ENCODE measurements at regions not wholly inside any gene's neighbourhood (a gene's known extent, or its start where the extent isn't known, plus 50 kb on each side); places are given as distances from the start of the nearest gene placed in this dataset.
"Not testable (repeated sequence)": the region's sequence is repeated elsewhere in the genome, so short reads cannot be mapped to it uniquely, and the experiment has no call there.

DNA sequence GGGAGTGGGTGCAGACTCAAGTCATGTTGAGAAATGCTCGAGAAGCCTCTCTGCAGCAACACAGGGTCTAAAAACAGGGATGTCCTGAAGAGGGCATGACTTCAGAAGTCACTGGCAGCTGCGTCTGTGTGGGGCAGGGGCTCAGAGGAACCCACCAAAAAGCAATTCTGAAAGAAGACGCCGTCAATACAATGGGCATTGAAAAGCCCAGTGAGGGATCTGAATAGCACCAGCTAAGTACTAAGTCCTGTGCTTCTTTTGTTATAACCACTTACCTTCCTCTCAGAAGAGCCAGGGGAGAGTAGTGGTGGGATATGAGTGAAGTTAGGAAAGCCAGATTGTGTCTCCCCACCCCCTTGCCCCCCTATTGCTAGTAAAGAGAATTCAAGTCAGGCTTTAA, 137.2 kb downstream of the INHBA start:
- WGBS, 3 donors, result 87 to 96% (median 89%) methylated on average over 4 of the region's 4 CpGs
- Histone ChIP-seq H3K4me1 (ENCODE audit: insufficient read depth) (no peaks in the 10 kb centered on the region), H3K27me3 (no peaks in the 10 kb centered on the region), H3K36me3 (no peaks in the 10 kb centered on the region), H3K9me3 (no peaks in the 10 kb centered on the region), H3K27ac (no peak overlapping the region), H3K4me3 (no peak overlapping the region)
- DNase-seq, result no peak
- intact Hi-C loops (cut with DNase I), result no loop called here
- no peak for TF ChIP-seq POLR2A (IDR thresholded peaks at IDR 0.05)
- TF ChIP-seq, protein P1, sequence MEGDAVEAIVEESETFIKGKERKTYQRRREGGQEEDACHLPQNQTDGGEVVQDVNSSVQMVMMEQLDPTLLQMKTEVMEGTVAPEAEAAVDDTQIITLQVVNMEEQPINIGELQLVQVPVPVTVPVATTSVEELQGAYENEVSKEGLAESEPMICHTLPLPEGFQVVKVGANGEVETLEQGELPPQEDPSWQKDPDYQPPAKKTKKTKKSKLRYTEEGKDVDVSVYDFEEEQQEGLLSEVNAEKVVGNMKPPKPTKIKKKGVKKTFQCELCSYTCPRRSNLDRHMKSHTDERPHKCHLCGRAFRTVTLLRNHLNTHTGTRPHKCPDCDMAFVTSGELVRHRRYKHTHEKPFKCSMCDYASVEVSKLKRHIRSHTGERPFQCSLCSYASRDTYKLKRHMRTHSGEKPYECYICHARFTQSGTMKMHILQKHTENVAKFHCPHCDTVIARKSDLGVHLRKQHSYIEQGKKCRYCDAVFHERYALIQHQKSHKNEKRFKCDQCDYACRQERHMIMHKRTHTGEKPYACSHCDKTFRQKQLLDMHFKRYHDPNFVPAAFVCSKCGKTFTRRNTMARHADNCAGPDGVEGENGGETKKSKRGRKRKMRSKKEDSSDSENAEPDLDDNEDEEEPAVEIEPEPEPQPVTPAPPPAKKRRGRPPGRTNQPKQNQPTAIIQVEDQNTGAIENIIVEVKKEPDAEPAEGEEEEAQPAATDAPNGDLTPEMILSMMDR (IDR thresholded peaks at IDR 0.05), result no peak
- no peak for TF ChIP-seq EP300 (IDR thresholded peaks at IDR 0.05)

DNA sequence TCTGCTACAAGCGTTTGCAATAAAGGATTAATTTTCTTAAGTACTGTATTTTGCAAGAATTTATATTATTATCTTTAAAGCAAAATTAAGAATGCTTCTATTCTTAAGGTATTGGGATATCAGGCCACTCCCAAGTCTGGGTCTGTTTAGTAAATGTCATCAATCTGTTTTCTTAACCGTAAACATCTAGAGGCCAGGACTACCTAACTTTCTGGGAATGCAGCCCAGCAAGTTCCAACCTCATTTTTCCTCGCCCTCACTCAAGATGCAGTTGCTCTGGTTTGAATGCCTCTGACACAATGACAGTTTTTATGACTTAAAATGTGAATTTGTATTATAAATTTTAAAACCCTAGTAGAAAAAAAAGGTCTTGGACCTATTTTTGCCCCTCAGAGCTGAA, 143.5 kb downstream of the INHBA start:
- intact Hi-C loops (cut with DNase I), result no loop called here
- no peak overlapping the region for H3K4me3 ChIP-seq
- H3K27me3 ChIP-seq, result no peaks in the 10 kb centered on the region
- H3K27ac ChIP-seq, result no peak overlapping the region
- no peaks in the 10 kb centered on the region for H3K4me1 ChIP-seq (ENCODE audit: insufficient read depth)
- no peak for TF ChIP-seq EP300 (IDR thresholded peaks at IDR 0.05)
- TF ChIP-seq POLR2A (IDR thresholded peaks at IDR 0.05), result no peak
- TF ChIP-seq, protein P1 (IDR thresholded peaks at IDR 0.05), result no peak
- DNase-seq, result no peak
- no peaks in the 10 kb centered on the region for H3K36me3 ChIP-seq
- 68 to 81% (median 79%) methylated on average over 3 of the region's 3 CpGs for WGBS, 3 donors
- H3K9me3 ChIP-seq, result no peaks in the 10 kb centered on the region

DNA sequence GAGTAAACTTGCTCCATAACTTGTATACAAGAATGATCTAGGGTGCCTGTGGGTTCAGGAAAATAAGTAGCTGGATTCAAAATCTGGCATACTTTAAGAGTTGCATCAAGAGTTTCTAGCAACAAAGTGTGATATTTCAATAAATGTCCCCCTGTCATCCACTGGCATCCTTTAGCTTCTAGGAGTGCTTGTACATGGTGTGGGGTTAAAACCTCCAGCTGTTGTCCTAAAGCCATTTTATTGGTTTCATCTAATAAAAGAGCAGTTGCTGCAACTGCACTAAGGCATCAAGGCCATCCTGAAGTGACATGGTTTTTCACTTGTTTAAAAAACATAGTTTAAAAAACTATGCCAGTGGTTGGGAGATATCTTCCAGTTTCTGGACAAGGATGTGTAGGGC, 148.4 kb downstream of the INHBA start:
- intact Hi-C loops (cut with DNase I), result no loop called here
- Histone ChIP-seq H3K27me3 (no peaks in the 10 kb centered on the region), H3K27ac (no peak overlapping the region), H3K36me3 (no peaks in the 10 kb centered on the region), H3K4me1 (ENCODE audit: insufficient read depth) (no peaks in the 10 kb centered on the region), H3K9me3 (no peaks in the 10 kb centered on the region), H3K4me3 (no peak overlapping the region)
- no peak for DNase-seq
- TF ChIP-seq, protein P1 (IDR thresholded peaks at IDR 0.05), result no peak
- no peak for TF ChIP-seq EP300 (IDR thresholded peaks at IDR 0.05)
- TF ChIP-seq POLR2A (IDR thresholded peaks at IDR 0.05), result no peak

DNA sequence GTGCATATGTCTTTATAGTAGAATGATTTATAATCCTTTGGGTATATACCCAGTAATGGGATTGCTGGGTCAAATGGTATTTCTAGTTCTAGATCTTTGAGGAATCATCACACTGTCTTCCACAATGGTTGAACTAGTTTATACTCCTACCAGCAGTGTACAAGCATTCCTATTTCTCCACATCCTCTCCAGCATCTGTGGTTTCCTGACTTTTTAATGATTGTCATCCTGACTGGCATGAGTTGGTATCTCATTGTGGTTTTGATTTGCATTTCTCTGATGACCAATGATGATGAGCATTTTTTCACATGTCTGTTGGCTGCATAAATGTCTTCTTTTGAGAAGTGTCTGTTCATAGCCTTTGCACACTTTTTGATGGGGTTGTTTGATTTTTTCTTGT, 152.8 kb downstream of the INHBA start:
- H3K4me1 ChIP-seq (ENCODE audit: insufficient read depth); intact Hi-C loops (cut with DNase I); H3K27me3 ChIP-seq; H3K27ac ChIP-seq; H3K9me3 ChIP-seq; DNase-seq; H3K36me3 ChIP-seq; H3K4me3 ChIP-seq: not testable (repeated sequence)

DNA sequence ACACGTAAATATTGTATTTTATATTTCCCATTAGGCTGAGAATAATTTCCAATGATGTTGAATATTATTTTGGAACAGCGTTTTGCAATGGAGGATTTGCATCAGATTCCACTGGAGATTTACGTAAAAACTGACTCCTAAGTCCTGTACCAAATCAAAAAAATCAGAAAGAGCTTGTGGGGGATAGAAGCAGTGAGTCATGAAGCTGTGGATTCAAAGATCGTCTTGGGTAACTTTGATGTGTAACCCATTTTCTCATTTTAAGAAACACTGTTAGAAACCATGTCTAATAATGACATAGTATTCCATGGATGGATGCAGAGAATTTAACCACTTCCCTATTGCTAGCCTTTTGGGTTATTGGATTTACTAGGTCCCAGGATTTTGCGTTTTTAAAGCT, 158.6 kb downstream of the INHBA start:
- DNase-seq, result no peak
- no peak overlapping the region for H3K27ac ChIP-seq
- no peak for TF ChIP-seq POLR2A (IDR thresholded peaks at IDR 0.05)
- TF ChIP-seq, protein P1 (IDR thresholded peaks at IDR 0.05), result no peak
- TF ChIP-seq EP300 (IDR thresholded peaks at IDR 0.05), result no peak
- no peaks in the 10 kb centered on the region for H3K4me1 ChIP-seq (ENCODE audit: insufficient read depth)
- H3K4me3 ChIP-seq, result no peak overlapping the region
- 86 to 89% (median 88%) methylated on average over 5 of the region's 5 CpGs for WGBS, 3 donors
- no peaks in the 10 kb centered on the region for H3K36me3 ChIP-seq
- intact Hi-C loops (cut with DNase I), result no loop called here
- no peaks in the 10 kb centered on the region for H3K9me3 ChIP-seq
- H3K27me3 ChIP-seq, result no peaks in the 10 kb centered on the region
